HUDEP-2 (cell line): ENCODE measurements at regions not wholly inside any gene's neighbourhood (a gene's known extent, or its start where the extent isn't known, plus 50 kb on each side); places are given as distances from the start of the nearest gene placed in this dataset.
"Not testable (repeated sequence)": the region's sequence is repeated elsewhere in the genome, so short reads cannot be mapped to it uniquely, and the experiment has no call there.

ENCODE experiments used
- DNase-seq, 76 experiments: peaks; one replicate each; lab custom pipeline; 2025; ENCODE audit not compliant: unreplicated experiment in 76 of 76; lab: John Stamatoyannopoulos, UW

GRCh38 chr9:102405218-102405867, 589.8 kb upstream of the CYLC2 start:
- DNase-seq: no peak

GRCh38 chr9:102403514-102403913, 591.6 kb upstream of the CYLC2 start:
- DNase-seq: no peak

- DNase-seq: no peak
These were observed 596.9 kb upstream of the CYLC2 start for GRCh38 chr9:102398205-102398604.

DNA sequence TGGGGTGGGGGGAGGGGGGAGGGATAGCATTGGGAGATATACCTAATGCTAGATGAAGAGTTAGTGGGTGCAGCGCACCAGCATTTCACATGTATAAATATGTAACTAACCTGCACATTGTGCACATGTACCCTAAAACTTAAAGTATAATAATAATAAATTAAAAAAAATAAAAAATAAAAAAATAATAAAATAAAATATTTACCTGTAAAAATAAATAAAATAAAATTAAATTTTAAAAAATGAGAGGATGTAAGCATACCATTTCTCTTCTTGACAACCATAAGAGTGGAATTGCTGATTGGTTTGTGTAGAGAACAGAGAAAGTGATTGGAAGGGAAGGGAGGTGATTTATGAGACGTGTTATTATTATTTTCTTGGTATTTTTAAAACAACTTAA, 609.5 kb upstream of the CYLC2 start:
- not testable (repeated sequence) for DNase-seq

DNA sequence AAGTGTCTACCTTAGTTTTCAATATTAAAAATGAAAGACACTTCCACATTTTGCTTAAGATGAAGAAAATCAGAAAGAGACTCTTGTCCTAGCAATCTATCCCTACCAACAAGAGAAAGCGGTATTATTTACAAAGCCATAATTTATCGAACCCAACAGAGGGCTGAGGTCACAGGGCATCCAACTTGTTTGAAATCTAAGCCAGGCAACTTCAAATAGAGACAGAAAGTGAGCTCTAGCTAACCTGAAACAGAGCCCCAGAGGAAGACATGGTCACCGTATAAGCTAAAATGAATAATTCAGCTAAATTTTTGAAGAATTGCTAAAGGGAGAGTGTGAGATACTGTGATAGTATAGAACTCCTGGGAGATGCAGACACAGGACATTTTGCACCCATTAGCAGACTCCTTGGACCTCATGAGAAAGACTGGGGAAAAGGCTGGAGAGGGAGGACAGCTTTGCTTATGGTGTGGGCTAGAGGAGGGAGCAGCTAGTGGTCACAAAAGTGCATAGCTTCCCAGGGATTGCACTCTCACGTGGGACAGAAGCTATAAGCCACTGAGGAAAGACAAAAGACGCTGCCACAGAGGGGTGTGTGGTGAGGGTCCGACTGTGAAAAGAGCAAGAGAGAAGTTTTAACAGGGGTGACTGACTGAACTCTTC, 624.2 kb upstream of the GRIN3A start:
- no peak for DNase-seq

GRCh38 chr9:102360846-102361245, 622.4 kb upstream of the GRIN3A start:
- DNase-seq: no peak

GRCh38 chr9:102355982-102356381, 617.5 kb upstream of the GRIN3A start:
- no peak for DNase-seq

- no peak for DNase-seq
These were observed 615.6 kb upstream of the GRIN3A start for GRCh38 chr9:102354041-102354440.

DNA sequence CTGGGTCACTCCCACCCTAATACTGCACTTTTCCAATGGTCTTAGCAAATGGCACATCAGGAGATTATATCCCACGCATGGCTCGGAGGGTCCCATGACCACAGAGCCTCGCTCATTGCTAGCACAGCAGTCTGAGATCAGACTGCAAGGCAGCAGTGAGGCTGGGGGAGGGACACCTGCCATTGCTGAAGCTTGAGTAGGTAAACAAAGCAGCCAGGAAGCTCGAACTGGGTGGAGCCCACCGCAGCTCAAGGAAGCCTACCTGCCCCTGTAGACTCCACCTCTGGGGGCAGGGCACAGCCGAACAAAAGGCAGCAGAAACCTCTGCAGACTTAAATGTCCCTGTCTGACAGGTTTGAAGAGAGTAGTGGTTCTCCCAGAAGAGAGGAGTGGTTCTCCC, 599.0 kb upstream of the GRIN3A start:
- not testable (repeated sequence) for DNase-seq

- no peak for DNase-seq
These were observed 570.9 kb upstream of the GRIN3A start for GRCh38 chr9:102309379-102309778.

DNA sequence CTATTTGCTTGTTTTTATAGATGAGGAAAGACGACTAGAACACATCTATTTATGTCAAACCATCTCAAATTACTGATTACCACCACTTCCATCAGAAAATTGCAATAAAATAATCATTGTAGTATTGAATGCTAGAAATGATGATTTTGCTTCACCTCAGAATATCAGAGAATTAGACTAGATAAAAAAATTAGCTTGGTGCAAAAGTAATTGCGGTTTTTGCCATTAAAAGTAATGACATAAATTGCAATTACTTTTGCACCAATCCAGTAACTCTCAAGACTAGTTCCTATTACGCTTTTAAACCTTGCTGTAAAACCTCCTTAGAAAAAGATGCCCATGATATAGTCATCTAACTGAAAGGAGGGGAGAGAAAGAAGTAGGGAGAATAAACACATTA, 556.7 kb upstream of the GRIN3A start:
- DNase-seq: no peak

GRCh38 chr9:102273952-102274351, 535.5 kb upstream of the GRIN3A start:
- no peak for DNase-seq

DNA sequence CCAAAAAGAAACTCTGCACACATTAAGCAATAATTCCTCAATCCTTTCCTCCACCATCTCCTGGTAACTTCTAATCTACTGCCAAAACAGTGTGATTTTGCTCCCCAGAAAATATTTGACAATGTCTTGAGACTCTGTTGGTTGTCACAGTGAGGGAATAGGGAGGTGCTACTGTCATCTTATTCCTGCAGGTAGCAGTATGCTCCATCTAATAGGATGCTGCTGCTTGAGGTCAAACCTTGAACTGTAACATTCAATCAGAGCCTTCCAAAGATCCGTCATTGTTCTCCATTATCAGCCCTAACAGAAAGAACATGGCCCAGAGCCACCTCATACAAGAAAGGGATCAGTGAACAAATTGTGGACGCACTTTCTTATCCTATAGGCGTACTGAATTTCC, 514.7 kb upstream of the GRIN3A start:
- DNase-seq: no peak

GRCh38 chr9:102244916-102245315, 506.5 kb upstream of the GRIN3A start:
- DNase-seq: no peak

DNA sequence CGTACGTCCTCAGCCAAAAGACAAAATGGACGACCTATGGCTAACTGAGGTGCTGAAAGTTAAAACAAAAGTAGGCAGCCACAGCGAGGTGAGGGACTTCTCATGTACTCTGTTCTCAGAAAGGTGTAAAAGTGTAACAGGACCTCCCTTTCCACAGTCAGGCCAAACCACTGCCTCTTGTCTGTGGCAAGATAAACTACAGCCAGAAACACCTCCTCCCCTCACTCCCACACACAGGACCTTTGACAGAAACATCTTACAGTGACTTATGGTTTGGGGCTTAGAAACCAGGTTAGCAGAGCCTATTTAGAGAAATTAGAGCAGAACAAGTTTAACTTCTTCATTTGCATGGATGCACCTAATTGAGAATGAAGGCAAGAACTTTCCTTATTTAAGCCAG, 499.1 kb upstream of the GRIN3A start:
- DNase-seq: peak in 41 of 76 experiments; percentile 1 to 59 (median 20)

DNA sequence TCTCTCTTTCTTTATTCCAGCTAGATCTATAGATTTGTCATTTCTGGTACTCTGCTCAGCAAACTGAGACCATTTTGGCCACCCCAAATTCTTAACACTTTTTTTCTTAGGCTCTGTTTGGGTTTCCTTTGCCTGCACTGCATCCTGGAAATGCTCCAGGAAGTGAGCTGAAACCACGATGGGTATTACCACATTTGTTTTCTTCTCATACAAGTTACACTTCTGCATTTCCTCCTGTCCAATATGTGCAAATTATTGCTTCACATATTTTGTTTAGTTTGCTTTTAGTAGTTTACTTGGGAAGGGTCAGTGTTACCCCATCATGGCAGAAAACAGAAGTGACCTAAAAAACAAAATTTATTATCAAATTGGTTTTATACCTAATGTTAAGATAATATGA, 498.6 kb upstream of the GRIN3A start:
- DNase-seq: no peak

- not testable (repeated sequence) for DNase-seq
These were observed 489.0 kb upstream of the GRIN3A start for GRCh38 chr9:102227416-102227815.

GRCh38 chr9:102225841-102226441, 487.5 kb upstream of the GRIN3A start:
- DNase-seq: no peak

- peak in 2 of 76 experiments; percentile 1 to 2 for DNase-seq
These were observed 485.1 kb upstream of the GRIN3A start for GRCh38 chr9:102223320-102224136.

- DNase-seq: no peak
These were observed 470.7 kb upstream of the GRIN3A start for GRCh38 chr9:102209176-102209575.

GRCh38 chr9:102206432-102206831, 468.0 kb upstream of the GRIN3A start:
- no peak for DNase-seq
